Liver (tissue), 3 donors: ENCODE measurements at regions not wholly inside any gene's neighbourhood (a gene's known extent, or its start where the extent isn't known, plus 50 kb on each side); places are given as distances from the start of the nearest gene placed in this dataset.

ENCODE experiments used
- EGR1 ChIP-seq, 2 donors: IDR thresholded peaks; 2 replicates each; pipeline ENCODE4 v1.6.1; 2016 to 2018; ENCODE audit warnings: antibody characterized with exemption in 2 of 2, low read depth in 2 of 2
- JUND ChIP-seq, 2 donors: IDR thresholded peaks; 2 replicates each; pipeline ENCODE4 v1.6.1; 2016; ENCODE audit warnings: antibody characterized with exemption in 2 of 2
- RXRA ChIP-seq, 2 donors: IDR thresholded peaks; 2 replicates each; pipeline ENCODE4 v1.6.1; 2017 to 2018; ENCODE audit warnings: antibody characterized with exemption in 2 of 2, mild to moderate bottlenecking in 1 of 2
- YY1 ChIP-seq: IDR thresholded peaks from 2 replicates; pipeline ENCODE4 v1.6.1; 2016; ENCODE audit warnings: antibody characterized with exemption, mild to moderate bottlenecking
- TF ChIP-seq, protein P1 (sequence below): IDR thresholded peaks from 2 replicates; pipeline ENCODE4 v1.6.1; 2016; ENCODE audit warnings: antibody characterized with exemption
- TF ChIP-seq, protein P2 (sequence below): fragments of 150-350 bp; IDR thresholded peaks from 2 replicates; pipeline ENCODE4 v1.5.1; 2017; ENCODE audit warnings: improper control_type of control experiment, low read depth, low read length; ENCODE audit not compliant: missing input control
- donor health status: healthy.
- donor health status: healthy.

DNA sequence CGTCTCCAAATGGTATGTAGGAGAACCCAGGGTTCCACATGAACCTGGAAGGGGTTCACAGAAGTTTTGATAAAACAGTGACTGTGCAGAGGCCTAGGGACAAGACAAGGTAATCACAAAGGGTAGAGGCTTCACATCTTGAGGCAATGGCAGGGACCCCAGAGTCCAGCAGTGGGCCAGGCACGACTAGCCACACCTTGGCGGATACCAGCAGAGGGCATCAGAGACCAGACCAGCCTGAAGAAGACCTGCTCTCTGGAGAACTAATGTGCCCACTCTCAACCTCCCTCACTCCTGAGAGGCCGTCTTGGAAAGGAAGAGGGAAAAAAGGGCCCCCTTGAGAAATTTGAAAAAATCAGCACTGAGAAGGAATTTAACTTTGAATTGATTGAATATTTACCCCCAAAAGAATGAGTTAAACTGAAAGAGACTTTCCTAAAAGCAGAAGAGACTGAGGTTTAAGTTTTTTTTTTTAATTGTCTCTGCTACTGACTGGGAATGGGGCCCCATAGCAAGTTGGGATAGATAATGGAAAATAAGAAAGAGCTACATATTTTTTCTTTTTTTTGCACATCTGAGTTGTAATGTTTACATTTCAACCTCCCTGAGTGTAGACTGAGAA, 243.8 kb upstream of the JADE1 start:
- TF ChIP-seq, protein P1, sequence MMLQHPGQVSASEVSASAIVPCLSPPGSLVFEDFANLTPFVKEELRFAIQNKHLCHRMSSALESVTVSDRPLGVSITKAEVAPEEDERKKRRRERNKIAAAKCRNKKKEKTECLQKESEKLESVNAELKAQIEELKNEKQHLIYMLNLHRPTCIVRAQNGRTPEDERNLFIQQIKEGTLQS: no peak
- TF ChIP-seq, protein P2, sequence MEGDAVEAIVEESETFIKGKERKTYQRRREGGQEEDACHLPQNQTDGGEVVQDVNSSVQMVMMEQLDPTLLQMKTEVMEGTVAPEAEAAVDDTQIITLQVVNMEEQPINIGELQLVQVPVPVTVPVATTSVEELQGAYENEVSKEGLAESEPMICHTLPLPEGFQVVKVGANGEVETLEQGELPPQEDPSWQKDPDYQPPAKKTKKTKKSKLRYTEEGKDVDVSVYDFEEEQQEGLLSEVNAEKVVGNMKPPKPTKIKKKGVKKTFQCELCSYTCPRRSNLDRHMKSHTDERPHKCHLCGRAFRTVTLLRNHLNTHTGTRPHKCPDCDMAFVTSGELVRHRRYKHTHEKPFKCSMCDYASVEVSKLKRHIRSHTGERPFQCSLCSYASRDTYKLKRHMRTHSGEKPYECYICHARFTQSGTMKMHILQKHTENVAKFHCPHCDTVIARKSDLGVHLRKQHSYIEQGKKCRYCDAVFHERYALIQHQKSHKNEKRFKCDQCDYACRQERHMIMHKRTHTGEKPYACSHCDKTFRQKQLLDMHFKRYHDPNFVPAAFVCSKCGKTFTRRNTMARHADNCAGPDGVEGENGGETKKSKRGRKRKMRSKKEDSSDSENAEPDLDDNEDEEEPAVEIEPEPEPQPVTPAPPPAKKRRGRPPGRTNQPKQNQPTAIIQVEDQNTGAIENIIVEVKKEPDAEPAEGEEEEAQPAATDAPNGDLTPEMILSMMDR: peak; percentile 51
- no peak for TF ChIP-seq EGR1 (IDR thresholded peaks at IDR 0.05; ENCODE audit: low read depth in 2 of 2)
- TF ChIP-seq YY1: no peak
- no peak for TF ChIP-seq RXRA (IDR thresholded peaks at IDR 0.05)
- no peak for TF ChIP-seq JUND (IDR thresholded peaks at IDR 0.05)
